ENCODE measurements at regions not wholly inside any gene's neighbourhood (a gene's known extent, or its start where the extent isn't known, plus 50 kb on each side); places are given as distances from the start of the nearest gene placed in this dataset.

DNA sequence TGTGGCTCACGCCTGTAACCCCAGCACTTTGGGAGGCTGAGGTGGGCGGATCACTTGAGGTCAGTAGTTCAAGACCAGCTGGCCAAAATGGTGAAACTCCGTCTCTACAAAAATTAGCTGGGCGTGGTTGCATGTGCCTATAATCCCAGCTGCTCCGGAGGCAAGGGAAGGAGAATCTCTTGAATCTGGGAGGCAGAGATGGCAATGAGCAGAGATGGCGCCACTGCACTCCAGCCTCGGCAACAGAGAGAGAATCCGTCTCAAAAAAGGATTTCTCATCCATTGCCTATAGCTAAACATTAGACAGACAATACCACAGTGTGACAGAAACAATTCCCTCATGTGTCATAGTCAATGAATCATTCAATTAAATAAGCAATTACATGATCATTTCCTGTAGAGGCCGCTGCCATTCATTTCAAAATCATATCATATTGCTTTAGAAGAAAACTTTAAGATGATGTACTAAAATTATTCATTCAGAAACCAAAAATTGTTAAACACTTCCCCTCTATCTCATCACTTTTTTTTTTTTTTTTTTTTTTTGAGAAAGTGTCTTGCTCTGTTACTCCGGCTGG, 69.5 kb upstream of the TGIF1 start:
- ChIA-PET POLR2A (no interaction called here), CTCF (ENCODE audit: low intra/inter-chr PET ratio, low total read pairs) (no interaction called here)
- Histone ChIP-seq H3K9ac (ENCODE audit: insufficient read depth, low read depth, low read length) (no peak overlapping the region), H3K4me3 (replicated peaks in 1 of 3; ENCODE audit: insufficient read depth in 1 of 3, low read depth in 2 of 3, low read length in 3 of 3) (no peak overlapping the region), H3K4me1 (ENCODE audit: insufficient read depth, low read length) (peaks cover 11% of the 10 kb centered on the region), H3K27ac (ENCODE audit: extremely low read length, insufficient read depth, low read length) (no peak overlapping the region), H3K36me3 (replicated peaks in 1 of 2; ENCODE audit: control insufficient read depth in 1 of 2, insufficient read depth in 2 of 2, low read length in 2 of 2) (no peaks in the 10 kb centered on the region), H4K20me1 (ENCODE audit: insufficient read depth, low read length) (no peaks in the 10 kb centered on the region), H3K4me2 (ENCODE audit: low read depth, low read length) (no peak overlapping the region), H3K9me3 (ENCODE audit: low read length) (no peaks in the 10 kb centered on the region), H2AFZ (ENCODE audit: low read length) (no peak overlapping the region), H3K79me2 (ENCODE audit: insufficient read depth, low read length) (no peaks in the 10 kb centered on the region), H3K27me3 (ENCODE audit: control insufficient read depth in 1 of 2, insufficient read depth in 2 of 2, low read length in 2 of 2) (peaks cover 0 to 9% of the 10 kb centered on the region in 2 experiments; a peak in 2 of 5 replicates)
- intact Hi-C loops (cut with micrococcal nuclease; ENCODE audit: unreplicated experiment) (no loop called here), in situ Hi-C loops (cut with HindIII; ENCODE audit: extremely low pct_ligation_motif_present, low pct_unique_long_range_greater_than_20kb) (loop anchor here (25.0 kb wide), 1 partner anchor 107 kb away; no protein-coding TSS in a partner anchor)
- ATAC-seq (no peak), DNase-seq (ENCODE audit: low spot score) (no peak), FAIRE-seq (no peak)
- 23% methylated on average over 9 of the region's 10 CpGs for WGBS (ENCODE audit: low lambda C conversion rate)
- no TSS peak for BruUV-seq (replicated peaks)
- TF ChIP-seq, protein P1, sequence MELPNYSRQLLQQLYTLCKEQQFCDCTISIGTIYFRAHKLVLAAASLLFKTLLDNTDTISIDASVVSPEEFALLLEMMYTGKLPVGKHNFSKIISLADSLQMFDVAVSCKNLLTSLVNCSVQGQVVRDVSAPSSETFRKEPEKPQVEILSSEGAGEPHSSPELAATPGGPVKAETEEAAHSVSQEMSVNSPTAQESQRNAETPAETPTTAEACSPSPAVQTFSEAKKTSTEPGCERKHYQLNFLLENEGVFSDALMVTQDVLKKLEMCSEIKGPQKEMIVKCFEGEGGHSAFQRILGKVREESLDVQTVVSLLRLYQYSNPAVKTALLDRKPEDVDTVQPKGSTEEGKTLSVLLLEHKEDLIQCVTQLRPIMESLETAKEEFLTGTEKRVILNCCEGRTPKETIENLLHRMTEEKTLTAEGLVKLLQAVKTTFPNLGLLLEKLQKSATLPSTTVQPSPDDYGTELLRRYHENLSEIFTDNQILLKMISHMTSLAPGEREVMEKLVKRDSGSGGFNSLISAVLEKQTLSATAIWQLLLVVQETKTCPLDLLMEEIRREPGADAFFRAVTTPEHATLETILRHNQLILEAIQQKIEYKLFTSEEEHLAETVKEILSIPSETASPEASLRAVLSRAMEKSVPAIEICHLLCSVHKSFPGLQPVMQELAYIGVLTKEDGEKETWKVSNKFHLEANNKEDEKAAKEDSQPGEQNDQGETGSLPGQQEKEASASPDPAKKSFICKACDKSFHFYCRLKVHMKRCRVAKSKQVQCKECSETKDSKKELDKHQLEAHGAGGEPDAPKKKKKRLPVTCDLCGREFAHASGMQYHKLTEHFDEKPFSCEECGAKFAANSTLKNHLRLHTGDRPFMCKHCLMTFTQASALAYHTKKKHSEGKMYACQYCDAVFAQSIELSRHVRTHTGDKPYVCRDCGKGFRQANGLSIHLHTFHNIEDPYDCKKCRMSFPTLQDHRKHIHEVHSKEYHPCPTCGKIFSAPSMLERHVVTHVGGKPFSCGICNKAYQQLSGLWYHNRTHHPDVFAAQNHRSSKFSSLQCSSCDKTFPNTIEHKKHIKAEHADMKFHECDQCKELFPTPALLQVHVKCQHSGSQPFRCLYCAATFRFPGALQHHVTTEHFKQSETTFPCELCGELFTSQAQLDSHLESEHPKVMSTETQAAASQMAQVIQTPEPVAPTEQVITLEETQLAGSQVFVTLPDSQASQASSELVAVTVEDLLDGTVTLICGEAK (IDR thresholded peaks at IDR 0.05) = no peak
- TF ChIP-seq, protein P1 (CRISPR knock-in tag; IDR thresholded peaks at IDR 0.05) = no peak
- TF ChIP-seq, protein P2, sequence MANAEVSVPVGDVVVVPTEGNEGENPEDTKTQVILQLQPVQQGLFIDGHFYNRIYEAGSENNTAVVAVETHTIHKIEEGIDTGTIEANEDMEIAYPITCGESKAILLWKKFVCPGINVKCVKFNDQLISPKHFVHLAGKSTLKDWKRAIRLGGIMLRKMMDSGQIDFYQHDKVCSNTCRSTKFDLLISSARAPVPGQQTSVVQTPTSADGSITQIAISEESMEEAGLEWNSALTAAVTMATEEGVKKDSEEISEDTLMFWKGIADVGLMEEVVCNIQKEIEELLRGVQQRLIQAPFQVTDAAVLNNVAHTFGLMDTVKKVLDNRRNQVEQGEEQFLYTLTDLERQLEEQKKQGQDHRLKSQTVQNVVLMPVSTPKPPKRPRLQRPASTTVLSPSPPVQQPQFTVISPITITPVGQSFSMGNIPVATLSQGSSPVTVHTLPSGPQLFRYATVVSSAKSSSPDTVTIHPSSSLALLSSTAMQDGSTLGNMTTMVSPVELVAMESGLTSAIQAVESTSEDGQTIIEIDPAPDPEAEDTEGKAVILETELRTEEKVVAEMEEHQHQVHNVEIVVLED (CRISPR knock-in tag; IDR thresholded peaks at IDR 0.05; ENCODE audit: borderline replicate concordance) = no peak
- TF ChIP-seq SRF (IDR thresholded peaks at IDR 0.05; ENCODE audit: low read depth, low read length) (no peak), CCDC6 (CRISPR knock-in tag; IDR thresholded peaks at IDR 0.05) (no peak), TBL1XR1 (IDR thresholded peaks at IDR 0.05; ENCODE audit: borderline replicate concordance, low read length, partially characterized antibody) (no peak)
